ENCODE measurements at regions not wholly inside any gene's neighbourhood (a gene's known extent, or its start where the extent isn't known, plus 50 kb on each side); places are given as distances from the start of the nearest gene placed in this dataset.

- DNase-seq (ENCODE audit: extremely low read depth in 1 of 2, low read depth in 1 of 2): no peak
Measured at GRCh38 chr13:74625541-74625940, 491.3 kb upstream of the KLF12 start.

- no peak for DNase-seq (ENCODE audit: extremely low read depth in 1 of 2, low read depth in 1 of 2)
Measured at GRCh38 chr13:74623761-74624160, 489.6 kb upstream of the KLF12 start.

- DNase-seq (ENCODE audit: extremely low read depth in 1 of 2, low read depth in 1 of 2): no peak
Measured at GRCh38 chr13:74622284-74622683, 488.1 kb upstream of the KLF12 start.

- no peak for DNase-seq (ENCODE audit: extremely low read depth in 1 of 2, low read depth in 1 of 2)
Measured at GRCh38 chr13:74620711-74621110, 486.5 kb upstream of the KLF12 start.

GRCh38 chr13:74620308-74620707, 486.1 kb upstream of the KLF12 start:
- DNase-seq (ENCODE audit: extremely low read depth in 1 of 2, low read depth in 1 of 2): no peak

- no peak for DNase-seq (ENCODE audit: extremely low read depth in 1 of 2, low read depth in 1 of 2)
Measured at GRCh38 chr13:74597526-74597925, 463.3 kb upstream of the KLF12 start.

GRCh38 chr13:74596691-74597090, 462.5 kb upstream of the KLF12 start:
- no peak for DNase-seq (ENCODE audit: extremely low read depth in 1 of 2, low read depth in 1 of 2)

GRCh38 chr13:74593688-74594087, 459.5 kb upstream of the KLF12 start:
- no peak for DNase-seq (ENCODE audit: extremely low read depth in 1 of 2, low read depth in 1 of 2)

- no peak for DNase-seq (ENCODE audit: extremely low read depth in 1 of 2, low read depth in 1 of 2)
Measured at GRCh38 chr13:74586847-74587246, 452.6 kb upstream of the KLF12 start.

GRCh38 chr13:74576420-74576819, 442.2 kb upstream of the KLF12 start:
- DNase-seq (ENCODE audit: extremely low read depth in 1 of 2, low read depth in 1 of 2): no peak

GRCh38 chr13:74575729-74576125, 441.5 kb upstream of the KLF12 start:
- DNase-seq (ENCODE audit: extremely low read depth in 1 of 2, low read depth in 1 of 2): peak in 1 of 2 donors; percentile 30

- DNase-seq (ENCODE audit: extremely low read depth in 1 of 2, low read depth in 1 of 2): no peak
Measured at GRCh38 chr13:74574964-74575728, 440.9 kb upstream of the KLF12 start.

- DNase-seq (ENCODE audit: extremely low read depth in 1 of 2, low read depth in 1 of 2): no peak
Measured at GRCh38 chr13:74573654-74574053, 439.4 kb upstream of the KLF12 start.

GRCh38 chr13:74571811-74572210, 437.6 kb upstream of the KLF12 start:
- DNase-seq (ENCODE audit: extremely low read depth in 1 of 2, low read depth in 1 of 2): no peak

GRCh38 chr13:74570834-74571233, 436.6 kb upstream of the KLF12 start:
- no peak for DNase-seq (ENCODE audit: extremely low read depth in 1 of 2, low read depth in 1 of 2)

- DNase-seq (ENCODE audit: extremely low read depth in 1 of 2, low read depth in 1 of 2): no peak
Measured at GRCh38 chr13:74570046-74570445, 435.8 kb upstream of the KLF12 start.

GRCh38 chr13:74569251-74569650, 435.0 kb upstream of the KLF12 start:
- DNase-seq (ENCODE audit: extremely low read depth in 1 of 2, low read depth in 1 of 2): no peak

- DNase-seq (ENCODE audit: extremely low read depth in 1 of 2, low read depth in 1 of 2): no peak
Measured at GRCh38 chr13:74567485-74567884, 433.3 kb upstream of the KLF12 start.

GRCh38 chr13:74562381-74562780, 428.2 kb upstream of the KLF12 start:
- no peak for DNase-seq (ENCODE audit: extremely low read depth in 1 of 2, low read depth in 1 of 2)

GRCh38 chr13:74561155-74561554, 427.0 kb upstream of the KLF12 start:
- DNase-seq (ENCODE audit: extremely low read depth in 1 of 2, low read depth in 1 of 2): no peak

GRCh38 chr13:74560325-74560724, 426.1 kb upstream of the KLF12 start:
- DNase-seq (ENCODE audit: extremely low read depth in 1 of 2, low read depth in 1 of 2): no peak

GRCh38 chr13:74557870-74558269, 423.7 kb upstream of the KLF12 start:
- DNase-seq (ENCODE audit: extremely low read depth in 1 of 2, low read depth in 1 of 2): no peak

All from activated CD8-positive, alpha-beta memory T cell treated with anti-CD3 and anti-CD28 coated beads for 1 hour (primary cell).